PC-9 (cell line): ENCODE measurements at regions not wholly inside any gene's neighbourhood (a gene's known extent, or its start where the extent isn't known, plus 50 kb on each side); places are given as distances from the start of the nearest gene placed in this dataset.

Experiments
- CTCF ChIP-seq: fragments of 200-600 bp; sonication (generic); conservative IDR thresholded peaks from 2 replicates; pipeline ENCODE4 v1.6.1; 2017; ENCODE audit warnings: mixed run types, antibody characterized with exemption, mild to moderate bottlenecking, moderate library complexity
- EZH2 ChIP-seq: fragments of 200-600 bp; sonication (generic); IDR thresholded peaks from 2 replicates; pipeline ENCODE4 v1.8.0; 2017; ENCODE audit warnings: antibody characterized with exemption, low read depth

DNA sequence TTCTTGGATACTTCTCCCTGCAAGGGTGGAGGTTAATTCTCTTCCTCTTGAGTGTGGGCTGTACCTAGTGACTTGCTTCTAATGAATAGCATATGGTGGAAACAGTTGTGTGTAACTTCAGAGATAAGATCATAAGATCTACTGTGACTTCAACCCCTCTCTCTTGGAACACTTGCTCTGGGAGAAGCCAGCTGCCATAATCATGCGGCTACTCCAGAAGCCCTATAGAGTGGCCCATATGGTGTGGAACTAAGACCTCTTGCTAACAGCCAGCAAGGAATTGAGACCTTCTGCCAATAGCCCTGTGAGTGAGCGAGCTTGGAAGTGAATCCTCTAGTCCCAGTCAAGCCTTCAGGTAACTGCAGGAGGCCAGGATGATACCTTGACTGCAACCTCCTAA is 81.1 kb downstream of the RBMX2 start:
- TF ChIP-seq CTCF (no peak), EZH2 (no peak)
